ENCODE measurements at regions not wholly inside any gene's neighbourhood (a gene's known extent, or its start where the extent isn't known, plus 50 kb on each side); places are given as distances from the start of the nearest gene placed in this dataset.

DNA sequence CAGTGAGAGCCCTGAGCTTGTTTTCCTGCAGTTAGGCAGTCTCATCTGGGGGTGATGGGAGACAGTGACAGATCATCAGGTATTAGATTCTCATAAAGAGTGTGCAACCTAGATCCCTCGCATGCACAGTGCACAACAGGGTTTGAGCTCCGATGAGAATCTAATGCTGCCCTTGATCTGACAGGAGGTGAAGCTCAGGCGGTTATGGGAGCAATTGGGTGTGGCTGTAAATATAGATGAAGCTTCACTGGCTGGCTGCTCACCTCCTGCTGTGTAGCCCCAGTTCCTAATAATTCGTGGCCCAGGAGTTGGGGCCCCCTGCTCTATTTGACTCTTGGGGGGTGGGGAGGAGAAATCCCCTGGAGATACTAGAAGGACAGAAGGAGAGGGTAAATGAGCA is 309.4 kb upstream of the STT3B start:
- Histone ChIP-seq H3K27ac (no peak overlapping the region), H3K27me3 (no peaks in the 10 kb centered on the region)

DNA sequence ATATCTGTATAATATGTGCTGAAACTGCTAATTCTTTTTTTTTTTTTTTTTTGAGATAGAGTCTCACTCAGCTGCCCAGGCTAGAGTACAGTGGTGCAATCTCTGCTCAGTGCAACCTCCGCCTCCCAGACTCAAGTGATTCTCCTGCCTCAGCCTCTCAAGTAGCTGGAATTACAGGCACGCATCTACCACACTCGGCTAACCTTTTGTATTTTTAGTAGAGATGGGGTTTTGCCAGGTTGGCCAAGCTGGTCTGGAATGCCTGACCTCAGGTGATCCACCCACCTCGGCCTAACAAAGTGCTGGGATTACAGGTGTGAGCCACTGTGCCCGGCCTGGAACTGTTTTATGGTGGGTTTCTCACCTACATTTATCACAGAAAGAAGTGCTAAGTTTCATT is 307.8 kb upstream of the STT3B start:
- intact Hi-C loops (cut with DNase I; ENCODE audit: low total_unique reads), result no loop called here

More for the DNA sequence above, 309.4 kb upstream of the STT3B start:
- DNase-seq, result no peak
- intact Hi-C loops (cut with DNase I; ENCODE audit: low total_unique reads), result no loop called here
- Histone ChIP-seq H3K4me1 (no peaks in the 10 kb centered on the region), H3K4me3 (no peak overlapping the region), H3K9me3 (no peaks in the 10 kb centered on the region), H3K36me3 (no peaks in the 10 kb centered on the region)
- WGBS, 5 donors, result 70 to 82% (median 80%) methylated on average over 4 of the region's 4 CpGs
- TF ChIP-seq POLR2AphosphoS5 (IDR thresholded peaks at IDR 0.05) (no peak), EP300 (IDR thresholded peaks at IDR 0.05) (no peak), POLR2A (IDR thresholded peaks at IDR 0.05) (no peak)
- TF ChIP-seq, protein P1, sequence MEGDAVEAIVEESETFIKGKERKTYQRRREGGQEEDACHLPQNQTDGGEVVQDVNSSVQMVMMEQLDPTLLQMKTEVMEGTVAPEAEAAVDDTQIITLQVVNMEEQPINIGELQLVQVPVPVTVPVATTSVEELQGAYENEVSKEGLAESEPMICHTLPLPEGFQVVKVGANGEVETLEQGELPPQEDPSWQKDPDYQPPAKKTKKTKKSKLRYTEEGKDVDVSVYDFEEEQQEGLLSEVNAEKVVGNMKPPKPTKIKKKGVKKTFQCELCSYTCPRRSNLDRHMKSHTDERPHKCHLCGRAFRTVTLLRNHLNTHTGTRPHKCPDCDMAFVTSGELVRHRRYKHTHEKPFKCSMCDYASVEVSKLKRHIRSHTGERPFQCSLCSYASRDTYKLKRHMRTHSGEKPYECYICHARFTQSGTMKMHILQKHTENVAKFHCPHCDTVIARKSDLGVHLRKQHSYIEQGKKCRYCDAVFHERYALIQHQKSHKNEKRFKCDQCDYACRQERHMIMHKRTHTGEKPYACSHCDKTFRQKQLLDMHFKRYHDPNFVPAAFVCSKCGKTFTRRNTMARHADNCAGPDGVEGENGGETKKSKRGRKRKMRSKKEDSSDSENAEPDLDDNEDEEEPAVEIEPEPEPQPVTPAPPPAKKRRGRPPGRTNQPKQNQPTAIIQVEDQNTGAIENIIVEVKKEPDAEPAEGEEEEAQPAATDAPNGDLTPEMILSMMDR (IDR thresholded peaks at IDR 0.05), result no peak

GRCh38 chr3:31225923-31226322 is 306.8 kb upstream of the STT3B start:
- Histone ChIP-seq H3K9me3 (no peaks in the 10 kb centered on the region), H3K4me1 (no peaks in the 10 kb centered on the region), H3K4me3 (no peak overlapping the region), H3K36me3 (no peaks in the 10 kb centered on the region), H3K27ac (no peak overlapping the region), H3K27me3 (no peaks in the 10 kb centered on the region)
- 64 to 80% (median 74%) methylated on average over 3 of the region's 3 CpGs for WGBS, 5 donors
- intact Hi-C loops (cut with DNase I; ENCODE audit: low total_unique reads), result no loop called here
- no peak for TF ChIP-seq EP300 (IDR thresholded peaks at IDR 0.05)
- TF ChIP-seq, protein P1 (IDR thresholded peaks at IDR 0.05), result no peak
- no peak for TF ChIP-seq POLR2AphosphoS5 (IDR thresholded peaks at IDR 0.05)
- TF ChIP-seq POLR2A (IDR thresholded peaks at IDR 0.05), result no peak
- DNase-seq, result no peak

More for the DNA sequence above, 307.8 kb upstream of the STT3B start:
- Histone ChIP-seq H3K27me3 (no peaks in the 10 kb centered on the region), H3K4me3 (no peak overlapping the region), H3K9me3 (no peaks in the 10 kb centered on the region), H3K27ac (no peak overlapping the region), H3K4me1 (no peaks in the 10 kb centered on the region), H3K36me3 (no peaks in the 10 kb centered on the region)
- TF ChIP-seq, protein P1 (IDR thresholded peaks at IDR 0.05), result no peak
- no peak for TF ChIP-seq POLR2AphosphoS5 (IDR thresholded peaks at IDR 0.05)
- TF ChIP-seq EP300 (IDR thresholded peaks at IDR 0.05), result no peak
- TF ChIP-seq POLR2A (IDR thresholded peaks at IDR 0.05), result no peak
- no peak for DNase-seq
- WGBS, 5 donors, result 88 to 92% (median 91%) methylated on average over 5 of the region's 5 CpGs

DNA sequence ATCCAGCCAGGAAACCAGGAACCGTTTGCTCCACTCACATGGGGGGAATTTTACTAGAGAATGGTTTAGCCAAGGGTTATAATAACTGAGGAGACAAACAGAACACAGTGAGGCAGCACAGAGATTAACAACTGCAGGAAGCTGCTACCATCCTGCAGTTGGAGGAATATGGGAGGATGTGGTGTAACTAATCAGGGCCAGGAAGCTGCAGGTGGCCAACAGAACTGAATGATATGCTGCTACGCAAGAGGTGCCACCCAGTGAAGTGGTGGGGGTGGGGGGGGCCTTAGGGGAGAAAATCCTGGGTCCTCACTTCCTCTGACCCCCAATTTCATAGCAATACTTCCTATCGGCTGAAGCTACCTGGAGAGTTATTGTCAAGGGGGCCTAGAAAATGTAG is 306.4 kb upstream of the STT3B start:
- 62 to 75% (median 68%) methylated on average over 3 of the region's 3 CpGs for WGBS, 5 donors
- no peaks in the 10 kb centered on the region for H3K27me3 ChIP-seq
- H3K27ac ChIP-seq, result no peak overlapping the region
- no peaks in the 10 kb centered on the region for H3K4me1 ChIP-seq
- DNase-seq, result peak in 1 of 2 donors; percentile 46
- TF ChIP-seq, protein P1 (IDR thresholded peaks at IDR 0.05), result no peak
- TF ChIP-seq EP300 (IDR thresholded peaks at IDR 0.05) (no peak), POLR2A (IDR thresholded peaks at IDR 0.05) (no peak)
- H3K9me3 ChIP-seq, result no peaks in the 10 kb centered on the region
- H3K4me3 ChIP-seq, result no peak overlapping the region
- H3K36me3 ChIP-seq, result no peaks in the 10 kb centered on the region
- intact Hi-C loops (cut with DNase I; ENCODE audit: low total_unique reads), result no loop called here

Data from stomach (tissue), 8 donors.